HUES6 (cell line): ENCODE measurements at regions not wholly inside any gene's neighbourhood (a gene's known extent, or its start where the extent isn't known, plus 50 kb on each side); places are given as distances from the start of the nearest gene placed in this dataset.

Experiments
- H3K27ac ChIP-seq: 2 replicates; pipeline ENCODE4 v1.7.0; 2013; ENCODE audit warnings: low read depth, mild to moderate bottlenecking, low read length, inconsistent platforms
- H3K27me3 ChIP-seq: 2 replicates; pipeline ENCODE4 v1.6.1; 2013; ENCODE audit warnings: low read length; ENCODE audit not compliant: control insufficient read depth, insufficient read depth
- H3K36me3 ChIP-seq: 2 replicates; pipeline ENCODE4 v1.6.1; 2013; ENCODE audit warnings: low read length; ENCODE audit not compliant: control insufficient read depth, insufficient read depth
- H3K4me1 ChIP-seq: 2 replicates; pipeline ENCODE4 v1.6.1; 2013; ENCODE audit warnings: low read length; ENCODE audit not compliant: control insufficient read depth, insufficient read depth
- H3K4me3 ChIP-seq: 2 replicates; pipeline ENCODE4 v1.5.1; 2013; ENCODE audit warnings: low read depth, low read length
- H3K9ac ChIP-seq: one replicate; pipeline ENCODE4 v1.6.1; 2013; ENCODE audit warnings: mild to moderate bottlenecking, low read length
- H3K9me3 ChIP-seq: 2 replicates; pipeline ENCODE4 v1.6.1; 2013; ENCODE audit warnings: low read depth, low read length; ENCODE audit not compliant: control insufficient read depth, insufficient read depth

- Histone ChIP-seq H3K4me3 (no peak overlapping the region), H3K9ac (no peak overlapping the region)
Measured at GRCh38 chr18:68298330-68298729, 416.6 kb downstream of the TMX3 start.

GRCh38 chr18:68288408-68288807 is 426.5 kb downstream of the TMX3 start:
- no peaks in the 10 kb centered on the region for H3K27me3 ChIP-seq
- no peak overlapping the region for H3K4me3 ChIP-seq
- H3K36me3 ChIP-seq: no peaks in the 10 kb centered on the region
- no peak overlapping the region for H3K27ac ChIP-seq
- no peak overlapping the region for H3K9ac ChIP-seq
- H3K9me3 ChIP-seq: no peaks in the 10 kb centered on the region
- no peaks in the 10 kb centered on the region for H3K4me1 ChIP-seq

More at GRCh38 chr18:68298330-68298729, 416.6 kb downstream of the TMX3 start:
- Histone ChIP-seq H3K36me3 (no peaks in the 10 kb centered on the region), H3K27me3 (no peaks in the 10 kb centered on the region), H3K4me1 (no peaks in the 10 kb centered on the region), H3K9me3 (no peaks in the 10 kb centered on the region), H3K27ac (no peak overlapping the region)

GRCh38 chr18:68284236-68284780 is 430.6 kb downstream of the TMX3 start:
- H3K4me1 ChIP-seq: no peaks in the 10 kb centered on the region
- no peak overlapping the region for H3K27ac ChIP-seq
- no peaks in the 10 kb centered on the region for H3K27me3 ChIP-seq
- H3K9me3 ChIP-seq: no peaks in the 10 kb centered on the region
- no peak overlapping the region for H3K9ac ChIP-seq
- no peak overlapping the region for H3K4me3 ChIP-seq
- no peaks in the 10 kb centered on the region for H3K36me3 ChIP-seq

- no peaks in the 10 kb centered on the region for H3K27me3 ChIP-seq
- H3K27ac ChIP-seq: no peak overlapping the region
- no peaks in the 10 kb centered on the region for H3K4me1 ChIP-seq
- H3K9ac ChIP-seq: no peak overlapping the region
- no peaks in the 10 kb centered on the region for H3K9me3 ChIP-seq
- H3K4me3 ChIP-seq: no peak overlapping the region
- H3K36me3 ChIP-seq: no peaks in the 10 kb centered on the region
Measured at GRCh38 chr18:68283834-68284233, 431.1 kb downstream of the TMX3 start.

- no peaks in the 10 kb centered on the region for H3K27me3 ChIP-seq
- no peaks in the 10 kb centered on the region for H3K9me3 ChIP-seq
- H3K36me3 ChIP-seq: no peaks in the 10 kb centered on the region
- H3K4me1 ChIP-seq: no peaks in the 10 kb centered on the region
- no peak overlapping the region for H3K27ac ChIP-seq
- no peak overlapping the region for H3K9ac ChIP-seq
- no peak overlapping the region for H3K4me3 ChIP-seq
Measured at GRCh38 chr18:68282232-68282631, 432.7 kb downstream of the TMX3 start.

- H3K27me3 ChIP-seq: no peaks in the 10 kb centered on the region
- no peak overlapping the region for H3K4me3 ChIP-seq
- no peak overlapping the region for H3K9ac ChIP-seq
- H3K36me3 ChIP-seq: no peaks in the 10 kb centered on the region
- H3K9me3 ChIP-seq: no peaks in the 10 kb centered on the region
- no peaks in the 10 kb centered on the region for H3K4me1 ChIP-seq
- H3K27ac ChIP-seq: no peak overlapping the region
Measured at GRCh38 chr18:68275616-68276015, 439.3 kb downstream of the TMX3 start.

- Histone ChIP-seq H3K36me3 (no peaks in the 10 kb centered on the region), H3K4me3 (no peak overlapping the region), H3K27ac (no peak overlapping the region), H3K9ac (no peak overlapping the region), H3K27me3 (no peaks in the 10 kb centered on the region), H3K9me3 (no peaks in the 10 kb centered on the region), H3K4me1 (no peaks in the 10 kb centered on the region)
Measured at GRCh38 chr18:68270017-68270416, 444.9 kb downstream of the TMX3 start.

GRCh38 chr18:68267583-68267982 is 447.3 kb downstream of the TMX3 start:
- no peak overlapping the region for H3K27ac ChIP-seq
- H3K4me1 ChIP-seq: no peaks in the 10 kb centered on the region
- H3K9ac ChIP-seq: no peak overlapping the region
- H3K27me3 ChIP-seq: no peaks in the 10 kb centered on the region
- no peak overlapping the region for H3K4me3 ChIP-seq
- no peaks in the 10 kb centered on the region for H3K9me3 ChIP-seq
- H3K36me3 ChIP-seq: no peaks in the 10 kb centered on the region

GRCh38 chr18:68263481-68263880 is 451.4 kb downstream of the TMX3 start:
- H3K27ac ChIP-seq: no peak overlapping the region
- H3K4me1 ChIP-seq: no peaks in the 10 kb centered on the region
- no peaks in the 10 kb centered on the region for H3K9me3 ChIP-seq
- H3K36me3 ChIP-seq: no peaks in the 10 kb centered on the region
- no peaks in the 10 kb centered on the region for H3K27me3 ChIP-seq
- H3K4me3 ChIP-seq: no peak overlapping the region
- H3K9ac ChIP-seq: no peak overlapping the region

- Histone ChIP-seq H3K4me1 (no peaks in the 10 kb centered on the region), H3K27me3 (no peaks in the 10 kb centered on the region), H3K27ac (no peak overlapping the region), H3K9me3 (no peaks in the 10 kb centered on the region), H3K36me3 (no peaks in the 10 kb centered on the region), H3K4me3 (no peak overlapping the region), H3K9ac (no peak overlapping the region)
Measured at GRCh38 chr18:68262690-68263294, 452.1 kb downstream of the TMX3 start.

- Histone ChIP-seq H3K9ac (no peak overlapping the region), H3K4me1 (no peaks in the 10 kb centered on the region), H3K27ac (no peak overlapping the region), H3K9me3 (no peaks in the 10 kb centered on the region), H3K27me3 (no peaks in the 10 kb centered on the region), H3K4me3 (no peak overlapping the region), H3K36me3 (no peaks in the 10 kb centered on the region)
Measured at GRCh38 chr18:68256418-68257067, 458.4 kb downstream of the TMX3 start.
